ENCODE measurements at regions not wholly inside any gene's neighbourhood (a gene's known extent, or its start where the extent isn't known, plus 50 kb on each side); places are given as distances from the start of the nearest gene placed in this dataset.
"Not testable (repeated sequence)": the region's sequence is repeated elsewhere in the genome, so short reads cannot be mapped to it uniquely, and the experiment has no call there.

DNA sequence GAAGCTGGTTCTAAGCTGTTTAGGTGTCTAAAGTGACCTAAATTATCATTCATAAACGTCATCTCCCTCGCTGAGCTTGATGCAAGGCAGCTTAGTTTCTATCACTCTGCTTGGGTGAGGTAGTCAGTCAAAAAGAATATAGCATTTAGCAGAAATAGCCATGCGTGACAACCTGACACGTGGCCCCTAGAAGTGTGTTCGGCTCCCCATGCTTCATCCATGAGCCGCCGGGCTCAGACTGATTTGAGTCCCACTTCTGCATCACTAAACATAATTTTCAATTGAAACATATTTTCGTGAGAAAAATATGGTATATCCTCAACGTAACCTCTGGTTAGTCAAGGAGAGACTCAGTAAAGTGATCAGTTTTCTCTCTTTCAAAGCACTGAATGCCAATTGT, 459.8 kb downstream of the IRS2 start:
- H3K4me3 ChIP-seq (ENCODE audit: low read depth, low read length): no peak overlapping the region
- TF ChIP-seq, protein P1, sequence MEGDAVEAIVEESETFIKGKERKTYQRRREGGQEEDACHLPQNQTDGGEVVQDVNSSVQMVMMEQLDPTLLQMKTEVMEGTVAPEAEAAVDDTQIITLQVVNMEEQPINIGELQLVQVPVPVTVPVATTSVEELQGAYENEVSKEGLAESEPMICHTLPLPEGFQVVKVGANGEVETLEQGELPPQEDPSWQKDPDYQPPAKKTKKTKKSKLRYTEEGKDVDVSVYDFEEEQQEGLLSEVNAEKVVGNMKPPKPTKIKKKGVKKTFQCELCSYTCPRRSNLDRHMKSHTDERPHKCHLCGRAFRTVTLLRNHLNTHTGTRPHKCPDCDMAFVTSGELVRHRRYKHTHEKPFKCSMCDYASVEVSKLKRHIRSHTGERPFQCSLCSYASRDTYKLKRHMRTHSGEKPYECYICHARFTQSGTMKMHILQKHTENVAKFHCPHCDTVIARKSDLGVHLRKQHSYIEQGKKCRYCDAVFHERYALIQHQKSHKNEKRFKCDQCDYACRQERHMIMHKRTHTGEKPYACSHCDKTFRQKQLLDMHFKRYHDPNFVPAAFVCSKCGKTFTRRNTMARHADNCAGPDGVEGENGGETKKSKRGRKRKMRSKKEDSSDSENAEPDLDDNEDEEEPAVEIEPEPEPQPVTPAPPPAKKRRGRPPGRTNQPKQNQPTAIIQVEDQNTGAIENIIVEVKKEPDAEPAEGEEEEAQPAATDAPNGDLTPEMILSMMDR (IDR thresholded peaks at IDR 0.05; ENCODE audit: borderline replicate concordance, insufficient read depth, low read depth, low read length): no peak

DNA sequence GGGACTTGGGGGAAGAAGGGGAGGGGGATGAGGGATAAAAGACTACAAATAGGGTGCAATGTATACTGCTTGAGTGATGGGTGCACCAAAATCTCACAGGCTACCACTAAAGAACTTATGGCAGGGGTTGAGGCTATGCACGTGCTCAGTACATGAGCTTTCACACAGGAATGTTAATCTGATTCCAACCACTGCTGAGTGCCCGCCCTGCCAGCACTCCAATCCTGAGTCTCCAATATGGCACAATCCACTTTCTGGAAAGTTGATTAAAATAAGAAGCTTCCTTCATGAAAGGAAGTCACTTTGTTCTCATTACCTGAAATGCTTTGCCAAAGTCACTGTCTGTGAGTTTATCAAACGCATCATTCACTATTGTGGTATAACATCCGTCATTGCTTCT, 463.0 kb downstream of the IRS2 start:
- TF ChIP-seq, protein P1 (IDR thresholded peaks at IDR 0.05; ENCODE audit: borderline replicate concordance, insufficient read depth, low read depth, low read length): no peak
- H3K4me3 ChIP-seq (ENCODE audit: low read depth, low read length): no peak overlapping the region

DNA sequence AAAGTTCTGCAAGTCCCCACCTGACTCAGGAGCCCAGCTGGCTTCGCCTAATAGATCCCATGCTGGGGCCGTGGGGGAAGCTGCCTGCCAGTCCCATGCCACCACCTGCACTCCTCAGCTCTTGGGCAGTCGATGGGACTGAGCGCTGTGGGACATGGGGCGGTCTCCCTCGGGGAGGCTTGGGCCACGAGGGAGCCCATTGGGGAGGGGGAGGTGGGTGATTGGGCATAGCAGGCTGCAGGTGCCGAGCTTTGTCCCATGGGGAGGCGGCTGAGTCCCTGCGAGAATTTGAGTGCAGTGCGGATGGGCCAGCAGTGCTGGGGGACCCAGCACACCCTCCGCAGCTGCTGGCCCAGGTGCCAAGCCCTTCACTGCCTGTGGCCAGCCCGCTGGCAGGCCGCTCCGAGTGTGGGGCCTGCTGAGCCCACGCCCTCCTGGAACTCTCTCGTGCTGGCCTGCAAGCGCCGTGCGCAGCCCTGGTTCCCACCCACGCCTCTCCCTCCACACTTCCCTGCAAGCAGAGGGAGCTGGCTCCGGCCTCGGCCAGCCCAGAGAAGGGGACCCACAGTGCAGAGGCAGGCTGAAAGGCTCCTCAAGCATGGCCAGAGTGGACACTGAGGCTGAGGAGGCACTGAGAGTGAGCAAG, 467.3 kb downstream of the IRS2 start:
- TF ChIP-seq, protein P1 (IDR thresholded peaks at IDR 0.05; ENCODE audit: borderline replicate concordance, insufficient read depth, low read depth, low read length): no peak
- H3K4me3 ChIP-seq (ENCODE audit: low read depth, low read length): no peak overlapping the region

DNA sequence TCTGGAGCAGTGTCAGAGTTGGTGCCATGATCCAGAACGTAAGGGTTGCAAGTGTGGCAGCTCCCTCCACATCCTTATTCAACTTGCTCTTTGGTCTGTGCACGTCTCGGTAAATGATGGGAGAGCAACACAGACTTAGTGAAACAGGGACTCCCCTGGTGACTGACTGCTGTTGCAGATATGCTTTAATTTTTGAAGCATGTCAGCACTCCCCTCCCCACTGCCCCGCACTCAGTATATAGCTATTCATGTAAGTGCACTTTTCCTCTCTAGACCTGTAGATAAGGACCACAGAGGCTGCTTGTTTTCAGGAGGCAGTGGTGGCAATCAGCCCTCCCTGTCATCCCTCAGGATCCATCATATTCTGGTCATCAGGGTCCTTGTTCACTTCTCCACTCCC, 470.9 kb downstream of the IRS2 start:
- no peak overlapping the region for H3K4me3 ChIP-seq (ENCODE audit: low read depth, low read length)
- TF ChIP-seq, protein P1 (IDR thresholded peaks at IDR 0.05; ENCODE audit: borderline replicate concordance, insufficient read depth, low read depth, low read length): no peak

DNA sequence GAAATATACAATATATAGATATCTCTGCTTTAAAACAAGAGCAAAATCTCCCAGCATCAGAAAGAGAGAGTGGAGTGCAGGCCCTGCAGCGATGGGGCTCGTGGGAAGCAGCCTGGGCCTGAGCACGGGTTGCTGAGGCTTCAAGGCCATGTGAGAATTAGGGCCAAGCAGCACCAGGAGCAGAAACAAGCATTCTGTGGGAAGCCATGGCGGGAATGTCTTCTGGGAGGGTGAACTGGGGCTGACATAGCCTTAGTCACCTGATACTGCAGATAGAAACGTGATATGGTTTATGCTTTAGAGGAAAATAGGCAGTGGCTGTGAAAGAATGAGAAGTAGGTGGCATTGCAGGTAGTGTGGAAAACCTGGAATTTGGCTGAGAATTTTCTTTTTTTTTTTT, 472.3 kb downstream of the IRS2 start:
- TF ChIP-seq, protein P1 (IDR thresholded peaks at IDR 0.05; ENCODE audit: borderline replicate concordance, insufficient read depth, low read depth, low read length): no peak
- no peak overlapping the region for H3K4me3 ChIP-seq (ENCODE audit: low read depth, low read length)

DNA sequence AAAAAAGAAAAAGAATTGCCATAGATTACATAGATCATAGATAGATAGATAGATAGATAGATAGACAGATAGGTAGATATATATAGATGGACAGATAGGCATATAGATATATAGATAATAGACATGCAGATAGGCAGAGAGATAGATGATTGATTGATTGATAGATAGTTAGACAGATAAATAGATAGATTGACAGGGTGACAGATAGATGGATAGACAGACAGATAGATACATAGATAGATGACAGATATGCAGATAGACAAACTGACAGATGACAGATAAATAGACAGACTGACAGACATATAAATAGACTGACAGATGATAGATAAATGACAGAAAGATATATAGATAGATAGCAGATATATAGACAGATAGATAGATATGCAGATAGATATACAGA, 474.0 kb downstream of the IRS2 start:
- H3K4me3 ChIP-seq (ENCODE audit: low read depth, low read length): no peak overlapping the region
- TF ChIP-seq, protein P1 (IDR thresholded peaks at IDR 0.05; ENCODE audit: borderline replicate concordance, insufficient read depth, low read depth, low read length): no peak

DNA sequence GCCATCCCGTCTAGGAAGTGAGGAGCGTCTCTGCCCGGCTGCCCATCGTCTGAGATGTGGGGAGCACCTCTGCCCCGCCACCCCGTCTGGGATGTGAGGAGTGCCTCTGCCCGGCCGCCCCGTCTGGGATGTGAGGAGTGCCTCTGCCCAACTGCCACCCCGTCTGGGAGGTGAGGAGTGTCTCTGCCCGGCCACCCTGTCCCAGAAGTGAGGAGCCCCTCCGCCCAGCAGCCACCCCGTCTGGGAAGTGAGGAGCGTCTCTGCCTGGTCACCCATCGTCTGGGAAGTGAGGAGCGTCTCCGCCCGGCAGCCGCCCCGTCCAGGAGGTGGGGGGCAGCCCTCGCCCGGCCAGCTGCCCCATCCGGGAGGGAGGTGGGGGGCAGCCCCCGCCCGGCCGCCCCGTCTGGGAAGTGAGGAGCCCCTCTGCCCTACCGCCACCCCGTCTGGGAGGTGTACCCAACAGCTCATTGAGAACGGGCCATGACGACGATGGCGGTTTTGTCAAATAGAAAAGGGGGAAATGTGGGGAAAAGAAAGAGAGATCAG, 474.9 kb downstream of the IRS2 start:
- H3K4me3 ChIP-seq (ENCODE audit: low read depth, low read length): not testable (repeated sequence)

Data from GM12875 (cell line).